DMS153 treated with DMSO at 0.1 percent for 48 hours (cell line): ENCODE measurements at regions not wholly inside any gene's neighbourhood (a gene's known extent, or its start where the extent isn't known, plus 50 kb on each side); places are given as distances from the start of the nearest gene placed in this dataset.

Experiments
- DNase-seq: peaks from one replicate; lab custom pipeline; 2025; ENCODE audit not compliant: unreplicated experiment; lab: John Stamatoyannopoulos, UW

DNA sequence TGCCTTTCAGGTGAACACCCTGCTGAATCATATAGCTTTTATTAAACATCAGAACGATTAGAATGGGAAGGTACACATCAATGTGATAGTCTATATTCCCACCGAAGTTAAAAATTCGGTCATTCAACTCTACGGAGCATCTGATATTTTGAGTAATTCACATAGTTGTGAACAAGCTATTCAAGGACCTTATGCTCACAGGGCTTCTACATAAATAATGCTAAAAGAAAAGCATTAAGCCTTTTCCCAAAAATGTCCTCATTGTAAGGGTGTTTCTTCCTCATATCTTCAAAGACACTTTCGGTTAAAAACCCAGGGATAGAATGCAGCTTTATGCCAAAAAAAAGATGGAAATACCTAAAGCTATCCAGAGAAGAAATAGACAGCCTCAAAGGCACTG, 79.7 kb upstream of the EDNRA start:
- DNase-seq, result no peak

DNA sequence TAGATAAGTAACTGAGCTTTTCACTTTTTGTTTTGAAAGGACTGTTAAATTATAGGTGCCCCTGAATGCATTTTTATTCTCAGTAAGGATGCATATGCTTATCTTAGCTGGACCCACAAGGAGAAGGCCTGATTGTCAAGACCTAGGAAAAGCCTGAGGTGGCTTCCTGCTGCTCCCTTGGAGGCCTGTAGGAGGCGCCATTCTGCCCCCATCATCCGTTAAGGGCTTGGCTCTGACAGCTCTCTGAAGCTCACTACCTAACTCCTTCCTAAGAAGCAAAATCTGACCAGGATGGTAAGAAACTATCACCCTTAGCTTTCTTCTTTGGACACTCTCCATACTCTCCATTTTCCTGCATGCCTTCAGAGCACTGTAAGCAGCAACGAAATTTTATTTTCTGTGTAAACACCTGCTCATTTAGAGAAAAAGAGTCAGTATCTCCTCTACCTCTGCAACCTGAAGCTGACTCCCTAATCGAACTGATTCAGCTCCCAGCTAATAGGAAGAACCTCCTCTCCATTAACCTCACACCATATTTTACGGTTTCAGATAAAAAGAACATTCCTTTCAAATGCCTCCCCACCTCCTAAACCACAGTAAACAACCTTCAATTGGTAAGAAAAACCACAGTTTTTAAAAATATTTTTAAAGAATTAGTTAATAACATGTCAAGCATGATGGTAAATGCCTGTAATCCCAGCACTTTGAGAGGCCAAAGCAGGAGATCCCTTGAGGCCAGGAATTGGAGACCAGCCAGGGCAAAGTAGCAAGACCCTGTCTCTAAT, 73.4 kb upstream of the EDNRA start:
- DNase-seq, result no peak

DNA sequence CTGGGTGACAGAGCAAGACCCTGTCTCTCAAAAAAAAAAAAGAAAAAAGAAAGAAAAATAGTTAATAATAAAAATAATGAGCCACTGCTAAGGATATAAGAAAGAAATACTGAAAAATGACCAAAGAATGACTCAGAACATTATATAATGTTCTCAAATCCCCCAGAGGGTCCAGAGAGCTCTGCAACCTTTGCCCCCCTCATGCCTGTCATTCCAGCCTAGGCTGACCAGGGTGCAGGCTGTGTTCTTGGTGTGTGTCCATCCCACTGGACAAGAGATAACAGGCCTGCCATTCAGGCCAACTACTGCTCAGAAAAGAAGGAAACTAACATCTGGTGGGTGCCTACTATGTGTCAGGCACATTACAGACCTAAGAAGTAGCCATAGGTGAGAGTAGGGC, 72.7 kb upstream of the EDNRA start:
- DNase-seq, result no peak

DNA sequence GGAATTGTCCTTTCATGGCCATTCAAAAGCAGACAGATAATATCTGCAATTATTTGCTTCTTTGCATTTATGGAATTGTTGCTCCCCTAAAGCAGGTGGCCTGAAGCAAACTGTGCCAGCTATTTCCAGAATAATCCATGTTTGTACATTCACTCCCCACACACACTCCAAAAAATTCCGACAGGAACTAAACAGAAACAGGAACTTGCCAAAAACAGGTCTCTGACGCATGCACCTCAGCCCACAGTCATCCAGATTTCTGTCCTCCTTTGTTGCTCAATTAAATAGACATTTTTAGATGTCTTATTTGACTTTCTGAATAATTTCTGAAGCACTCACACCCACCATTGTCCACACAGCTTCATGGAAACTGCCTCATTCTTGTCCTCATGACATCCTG, 71.5 kb upstream of the EDNRA start:
- DNase-seq, result no peak

DNA sequence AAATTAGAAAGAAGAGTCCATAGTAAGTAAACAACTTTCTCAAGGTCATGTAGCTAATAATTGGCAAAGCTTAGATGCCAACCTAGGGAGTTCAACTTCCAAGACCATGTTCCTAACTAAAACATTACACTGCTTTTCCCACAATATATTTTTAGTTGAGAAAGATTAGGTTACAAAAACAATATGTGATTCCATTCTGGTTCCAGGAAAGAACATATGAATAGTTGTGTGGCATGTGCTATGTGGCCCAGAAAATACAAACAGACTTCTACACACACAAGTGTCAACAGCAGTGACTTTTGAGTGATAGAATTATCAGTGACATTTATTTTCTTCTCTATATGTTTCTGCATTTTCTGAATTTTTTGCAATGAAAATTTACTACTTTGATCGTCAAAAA, 62.7 kb upstream of the EDNRA start:
- no peak for DNase-seq

DNA sequence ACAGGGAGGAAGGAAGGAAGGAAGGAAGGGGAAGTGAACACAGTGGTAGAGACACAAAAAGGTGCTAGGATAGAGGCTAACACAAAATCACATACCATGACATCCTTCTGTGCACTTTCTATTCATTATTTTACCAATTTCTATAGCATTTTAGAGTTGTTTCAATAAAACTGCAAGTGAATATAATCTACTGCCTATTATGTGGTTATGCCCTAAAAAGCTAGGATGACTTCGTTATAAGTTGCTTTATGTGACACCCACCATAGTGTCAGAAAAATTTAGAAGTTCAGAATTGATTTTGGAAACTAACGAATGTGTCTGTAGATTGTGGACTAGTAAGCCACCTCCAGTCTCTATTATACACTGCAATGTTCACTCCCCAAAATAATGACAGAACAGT, 59.4 kb upstream of the EDNRA start:
- no peak for DNase-seq

DNA sequence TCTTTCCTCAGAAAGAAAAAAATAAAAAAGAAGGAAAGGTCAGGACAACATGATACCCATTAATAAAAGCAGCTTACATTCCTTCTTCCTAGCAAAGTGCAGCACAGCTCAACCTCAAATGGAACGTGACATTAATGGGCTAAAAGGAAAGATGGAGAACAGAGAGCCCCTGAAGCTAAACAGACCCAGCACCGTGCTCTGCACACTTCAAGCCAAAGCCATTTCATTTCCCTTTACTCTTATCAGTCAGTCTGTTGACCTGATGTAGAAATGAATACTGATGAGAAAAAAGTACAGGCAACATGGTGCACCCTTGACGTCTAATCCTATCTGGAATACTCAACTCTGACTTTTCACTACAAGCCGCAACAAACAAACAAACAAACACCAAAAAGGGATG, 57.7 kb upstream of the EDNRA start:
- no peak for DNase-seq

DNA sequence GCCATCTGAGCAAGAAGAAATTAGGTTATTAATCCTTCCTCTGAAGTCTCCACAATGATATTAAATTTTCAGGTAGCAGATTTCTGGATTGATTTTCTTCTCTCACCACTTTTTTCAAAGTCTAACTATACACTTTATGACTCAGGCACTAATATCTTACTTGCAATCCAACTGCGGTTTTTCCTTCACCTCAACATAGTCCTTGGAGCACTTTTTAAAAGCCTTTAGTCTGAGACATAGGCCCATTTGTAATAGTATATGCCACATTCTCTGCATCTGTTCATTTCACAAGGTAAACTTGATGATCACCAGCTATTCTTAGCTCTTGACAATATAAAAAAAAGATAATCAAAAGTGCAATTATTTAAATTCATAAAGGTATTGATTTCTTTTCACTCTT, 55.9 kb upstream of the EDNRA start:
- no peak for DNase-seq

DNA sequence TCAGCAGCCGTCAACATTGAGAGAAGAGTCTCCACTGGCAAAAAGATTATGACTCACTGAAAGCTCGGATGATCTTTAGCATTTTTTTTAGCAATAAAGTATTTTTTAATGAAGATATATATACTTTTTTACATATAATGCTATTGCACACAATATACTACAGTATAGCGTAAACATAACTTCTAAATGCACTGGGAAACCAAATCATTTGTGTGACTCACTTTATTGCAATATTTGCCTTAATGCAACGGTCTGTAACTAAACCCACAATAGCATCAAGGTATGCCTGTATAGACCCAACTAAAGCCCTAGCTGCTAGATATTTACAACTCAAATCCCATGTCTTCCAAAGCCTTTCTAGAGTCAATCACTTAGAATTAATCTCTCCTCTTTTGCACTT, 52.3 kb upstream of the EDNRA start:
- no peak for DNase-seq

DNA sequence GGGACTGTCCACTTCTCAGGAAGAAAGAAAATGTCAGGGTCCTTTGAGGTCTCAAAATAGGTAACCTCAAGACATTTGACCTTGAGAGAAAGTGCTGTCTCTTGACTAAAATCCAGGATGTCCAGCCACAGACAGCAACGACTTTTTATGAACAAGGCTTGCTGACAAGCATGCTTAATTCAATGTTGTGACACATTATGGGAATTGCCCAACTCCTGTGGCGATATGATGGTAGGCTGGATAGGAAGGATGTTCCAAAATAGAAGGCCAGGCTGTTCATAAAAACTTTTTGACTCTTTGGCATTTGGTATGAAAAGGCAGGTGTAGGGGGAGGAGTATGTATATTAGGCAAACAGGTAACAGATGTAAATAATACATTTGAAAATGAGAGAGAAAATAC, 50.8 kb upstream of the EDNRA start:
- no peak for DNase-seq
